IPS-NIHi11 (cell line): ENCODE measurements at regions not wholly inside any gene's neighbourhood (a gene's known extent, or its start where the extent isn't known, plus 50 kb on each side); places are given as distances from the start of the nearest gene placed in this dataset.

Experiments used
- DNase-seq: peaks from one replicate; pipeline ENCODE4 v3.0.0; 2012; ENCODE audit warnings: mixed read lengths, low spot score

DNA sequence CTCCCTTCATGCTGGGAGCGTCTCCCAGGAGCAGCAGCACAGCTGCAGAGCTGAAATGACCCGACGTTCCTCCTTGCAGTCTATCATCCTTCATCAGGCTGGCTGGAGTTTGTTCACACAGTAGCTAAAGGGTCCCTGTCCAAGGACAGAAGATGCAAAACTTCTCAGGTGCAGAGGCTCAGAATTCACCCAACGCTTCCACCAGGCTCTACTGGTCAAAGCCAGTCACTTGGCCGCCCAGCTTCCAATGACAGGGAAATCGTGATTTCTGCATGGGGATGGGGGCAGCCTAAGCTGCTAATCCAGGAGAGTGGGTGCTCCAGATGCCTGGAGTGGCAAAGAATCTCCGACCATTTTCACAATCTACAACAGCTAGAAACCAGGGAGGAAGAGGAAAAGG lies 97.0 kb upstream of the SALL3 start:
- no peak for DNase-seq

GRCh38 chr18:78883501-78883900 lies 96.1 kb upstream of the SALL3 start:
- DNase-seq: no peak

DNA sequence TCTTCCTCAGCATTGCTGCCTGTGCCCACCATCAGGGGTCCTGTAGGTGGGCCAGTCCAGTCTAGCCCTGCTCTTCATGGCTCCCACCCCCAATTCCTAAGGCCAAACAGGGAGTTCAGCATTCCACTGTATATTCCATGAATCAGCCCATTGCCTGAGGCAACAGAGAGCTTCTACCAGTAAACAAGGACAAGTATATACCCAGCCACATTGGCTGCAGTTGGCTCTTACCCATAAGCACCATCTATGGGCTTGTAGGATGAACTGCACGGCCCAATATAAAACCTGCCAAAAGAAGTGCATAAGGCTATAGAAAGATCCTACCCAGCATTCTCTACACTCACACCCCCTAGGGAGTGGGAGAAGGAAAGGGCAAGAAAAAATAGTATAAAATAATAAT lies 95.1 kb upstream of the SALL3 start:
- no peak for DNase-seq

- no peak for DNase-seq
Measured at GRCh38 chr18:78889250-78889649, 90.4 kb upstream of the SALL3 start.

DNA sequence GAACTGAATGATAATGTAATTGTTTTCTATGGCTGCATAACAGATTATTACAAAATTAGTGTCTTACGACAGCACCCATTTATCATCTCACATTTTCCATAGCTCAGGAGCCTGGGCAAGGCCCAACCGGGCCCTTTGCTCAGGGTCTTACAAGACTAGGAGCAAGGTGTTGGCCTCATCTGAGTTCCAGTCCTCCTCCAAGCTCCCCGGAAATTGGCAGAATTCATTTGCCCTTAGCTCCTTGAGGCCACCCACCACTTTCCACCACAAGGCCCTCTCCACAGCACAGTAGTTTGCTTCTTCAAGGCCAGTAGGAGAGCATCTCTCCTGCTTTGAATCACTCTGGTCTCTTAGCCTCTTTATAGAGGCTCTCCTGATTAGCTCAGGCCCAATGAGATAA lies 89.2 kb upstream of the SALL3 start:
- no peak for DNase-seq

- DNase-seq: no peak
Measured at GRCh38 chr18:78891185-78891762, 88.3 kb upstream of the SALL3 start.

DNA sequence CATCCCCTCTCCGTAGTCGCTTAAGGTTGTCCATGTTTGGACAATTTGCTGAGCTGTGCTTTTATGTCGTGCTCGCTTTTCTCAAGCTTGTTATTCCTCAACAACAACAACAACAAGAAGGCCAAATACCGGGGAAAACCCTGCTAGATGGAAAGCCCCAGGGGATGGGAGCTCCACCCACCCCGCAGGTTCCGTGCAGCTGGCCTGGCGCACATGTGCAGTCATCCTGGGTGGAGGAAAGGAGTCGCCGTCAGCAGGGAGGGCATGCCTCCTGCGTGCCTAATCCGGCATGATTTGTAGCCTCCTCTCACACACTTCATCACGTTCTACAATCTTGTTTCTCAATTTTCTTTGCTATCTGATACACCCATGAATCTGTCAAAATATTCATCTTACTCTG lies 87.4 kb upstream of the SALL3 start:
- DNase-seq: no peak

DNA sequence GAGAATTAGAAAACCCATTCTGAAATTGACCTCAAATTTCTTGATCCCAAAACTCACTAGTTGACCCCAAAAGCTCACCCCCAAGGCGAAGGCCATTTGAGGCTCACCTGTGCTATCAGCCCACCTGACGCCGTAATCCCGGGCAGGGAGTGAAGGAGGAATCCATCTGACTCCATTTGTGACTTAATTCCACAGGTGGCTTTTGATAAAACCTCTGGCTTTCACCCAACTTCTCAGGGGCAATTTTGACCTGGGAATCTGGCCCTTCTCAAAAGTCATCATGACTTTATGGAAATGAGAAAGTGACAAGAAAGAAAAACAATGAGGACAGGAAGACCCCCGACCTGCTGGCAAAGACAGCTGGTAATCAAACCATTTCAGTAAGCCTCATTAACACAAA lies 86.9 kb upstream of the SALL3 start:
- DNase-seq: no peak

- DNase-seq: no peak
Measured at GRCh38 chr18:78893281-78894032, 86.2 kb upstream of the SALL3 start.

DNA sequence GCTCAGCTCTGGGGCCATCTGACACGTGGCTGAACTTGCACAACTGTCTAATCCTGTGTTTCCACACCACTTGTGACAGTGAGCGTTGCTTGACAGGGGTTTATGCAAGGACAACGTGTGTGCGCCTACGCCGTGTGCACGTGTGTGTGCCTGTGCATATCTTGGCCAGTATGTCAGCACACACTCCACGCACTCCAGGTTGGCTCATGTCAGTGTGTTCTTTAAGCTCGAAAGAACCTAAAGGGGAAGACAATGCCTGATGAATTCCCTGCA lies 85.6 kb upstream of the SALL3 start:
- DNase-seq: no peak

DNA sequence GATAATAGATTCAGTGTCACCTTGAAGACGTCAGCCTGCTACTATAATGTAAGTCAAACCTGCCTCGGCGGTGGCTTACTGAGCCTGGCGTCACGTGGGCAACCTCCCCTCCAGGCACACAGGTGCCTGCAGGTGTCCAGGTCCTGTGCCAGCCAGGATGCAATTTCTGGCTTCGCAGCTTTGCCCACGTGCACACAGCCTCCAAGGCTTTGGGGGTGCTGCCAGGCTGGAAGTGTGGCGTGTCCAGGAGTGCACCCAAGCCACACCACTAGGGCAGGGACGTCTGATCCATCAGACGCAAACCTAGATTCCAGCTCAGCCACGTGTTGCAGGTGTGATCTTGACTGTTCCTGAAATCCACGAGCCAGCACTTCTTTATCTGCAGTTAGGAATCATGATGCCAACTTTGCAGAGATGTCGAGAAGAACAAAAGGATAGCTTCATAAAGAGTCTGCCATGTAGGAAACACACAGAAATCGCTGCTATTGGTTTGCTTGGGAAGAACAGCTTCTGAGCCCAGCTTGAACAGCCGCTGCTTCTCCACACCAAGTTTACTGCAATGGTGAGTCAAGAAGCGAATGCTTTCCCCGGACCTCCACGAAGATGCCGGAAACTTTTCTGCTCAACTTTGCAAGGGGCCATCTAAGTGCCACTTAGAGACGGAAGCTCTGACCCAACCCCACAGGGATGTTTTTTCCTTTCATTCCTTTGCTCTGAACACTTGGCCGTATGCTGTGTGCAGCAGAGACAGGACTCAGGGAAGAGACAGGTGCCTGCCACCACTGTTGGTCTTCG lies 84.2 kb upstream of the SALL3 start:
- DNase-seq: no peak

DNA sequence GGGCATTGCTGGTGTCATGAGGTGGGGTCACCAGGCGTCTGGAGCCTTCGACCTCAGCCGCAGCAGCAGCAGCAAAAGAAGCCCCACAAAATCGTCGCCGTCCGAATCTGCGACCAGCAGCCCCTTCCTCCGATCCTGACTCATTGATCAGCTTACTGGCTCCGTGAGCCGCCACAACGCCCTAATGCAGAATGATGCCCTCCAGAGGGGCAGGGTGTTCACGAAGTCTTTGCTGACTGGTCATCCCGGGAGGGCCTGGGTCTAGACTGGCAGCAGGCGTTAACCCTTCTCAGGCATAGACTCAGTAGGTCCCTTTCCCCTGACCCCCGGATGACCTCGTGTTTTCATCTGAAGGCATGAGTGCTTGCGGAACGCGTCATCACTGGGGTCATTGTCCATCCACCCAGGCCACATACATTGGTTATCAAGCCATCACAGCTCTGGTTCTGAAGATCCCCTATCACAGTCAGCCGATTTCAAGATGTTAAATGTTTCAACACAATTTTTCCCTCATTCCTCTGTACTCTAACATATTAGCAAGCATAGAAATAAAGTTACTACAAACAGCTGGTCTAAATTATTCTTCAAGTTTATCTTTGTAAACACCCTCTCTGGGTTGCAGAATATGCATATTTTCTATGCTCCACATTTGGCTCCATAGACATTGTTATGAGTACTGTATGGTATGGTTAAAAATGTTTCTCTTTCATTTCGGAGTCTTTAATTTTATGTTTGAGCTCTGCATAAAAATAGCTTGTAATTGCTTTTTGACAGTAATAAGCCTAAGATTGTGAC lies 83.3 kb upstream of the SALL3 start:
- no peak for DNase-seq

DNA sequence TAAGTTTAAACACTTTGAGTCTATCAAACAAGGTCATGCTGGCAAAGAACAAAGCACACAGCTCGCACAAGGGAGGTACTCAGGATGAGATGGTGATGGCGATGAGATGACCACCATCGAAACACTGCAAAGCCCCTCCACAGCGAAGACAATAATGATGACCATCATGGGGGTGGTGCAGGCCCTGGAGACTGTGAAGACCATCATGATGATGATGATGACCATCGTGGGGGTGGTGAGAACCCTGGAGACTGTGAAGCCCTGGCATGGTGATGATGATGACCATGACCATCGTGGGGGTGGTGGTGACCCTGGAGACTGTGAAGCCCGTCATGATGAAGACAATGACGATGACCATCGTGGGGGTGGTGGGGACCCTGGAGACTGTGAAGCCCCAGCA lies 81.6 kb upstream of the SALL3 start:
- DNase-seq: no peak

DNA sequence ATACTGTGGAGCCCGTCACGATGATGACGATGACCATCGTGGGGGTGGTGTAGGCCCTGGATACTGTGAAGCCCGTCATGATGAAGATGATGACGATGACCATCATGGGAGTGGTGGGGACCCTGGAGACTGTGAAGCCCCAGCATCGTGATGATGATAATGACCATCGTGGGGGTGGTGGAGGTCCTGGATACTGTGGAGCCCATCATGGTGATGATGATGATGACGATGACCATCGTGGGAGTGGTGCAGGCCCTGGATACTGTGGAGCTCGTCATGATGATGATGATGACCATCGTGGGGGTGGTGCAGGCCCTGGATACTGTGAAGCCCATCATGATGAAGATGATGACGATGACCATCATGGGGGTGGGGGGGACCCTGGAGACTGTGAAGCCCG lies 81.0 kb upstream of the SALL3 start:
- DNase-seq: no peak

- no peak for DNase-seq
Measured at GRCh38 chr18:78899241-78899640, 80.4 kb upstream of the SALL3 start.

GRCh38 chr18:78900938-78901909 lies 78.4 kb upstream of the SALL3 start:
- DNase-seq: no peak

- DNase-seq: no peak
Measured at GRCh38 chr18:78901923-78902794, 77.5 kb upstream of the SALL3 start.

DNA sequence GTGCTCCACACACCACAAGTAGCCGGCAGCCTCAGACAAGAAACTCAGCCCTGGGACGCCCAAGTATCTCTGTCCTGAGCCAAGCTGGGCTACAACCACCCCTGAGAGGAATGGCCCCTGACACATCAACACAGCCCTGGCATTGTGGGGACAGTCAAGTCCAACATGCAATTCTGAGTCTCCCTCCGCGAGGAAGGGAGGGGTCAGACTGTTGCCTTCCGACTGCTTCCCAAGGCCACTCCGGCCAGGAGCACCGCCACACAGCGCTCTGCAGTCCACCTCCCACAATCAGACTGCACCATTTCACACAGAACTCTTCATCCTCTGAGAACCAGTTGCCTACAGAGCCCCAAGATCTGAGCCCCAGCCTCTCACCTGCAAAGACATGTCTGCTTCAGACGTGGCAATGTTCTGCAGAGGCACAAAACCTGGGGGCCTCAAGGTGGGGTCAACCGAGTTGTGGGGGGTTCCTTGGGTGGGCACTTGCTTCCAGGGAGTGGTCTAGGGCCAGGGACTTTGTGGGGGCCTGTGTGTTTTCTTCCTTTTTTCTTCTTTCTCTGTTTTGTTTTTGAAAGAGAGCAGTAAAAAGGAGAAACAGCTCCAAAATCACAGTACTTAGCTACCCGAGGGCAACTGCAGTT lies 76.7 kb upstream of the SALL3 start:
- DNase-seq: no peak

DNA sequence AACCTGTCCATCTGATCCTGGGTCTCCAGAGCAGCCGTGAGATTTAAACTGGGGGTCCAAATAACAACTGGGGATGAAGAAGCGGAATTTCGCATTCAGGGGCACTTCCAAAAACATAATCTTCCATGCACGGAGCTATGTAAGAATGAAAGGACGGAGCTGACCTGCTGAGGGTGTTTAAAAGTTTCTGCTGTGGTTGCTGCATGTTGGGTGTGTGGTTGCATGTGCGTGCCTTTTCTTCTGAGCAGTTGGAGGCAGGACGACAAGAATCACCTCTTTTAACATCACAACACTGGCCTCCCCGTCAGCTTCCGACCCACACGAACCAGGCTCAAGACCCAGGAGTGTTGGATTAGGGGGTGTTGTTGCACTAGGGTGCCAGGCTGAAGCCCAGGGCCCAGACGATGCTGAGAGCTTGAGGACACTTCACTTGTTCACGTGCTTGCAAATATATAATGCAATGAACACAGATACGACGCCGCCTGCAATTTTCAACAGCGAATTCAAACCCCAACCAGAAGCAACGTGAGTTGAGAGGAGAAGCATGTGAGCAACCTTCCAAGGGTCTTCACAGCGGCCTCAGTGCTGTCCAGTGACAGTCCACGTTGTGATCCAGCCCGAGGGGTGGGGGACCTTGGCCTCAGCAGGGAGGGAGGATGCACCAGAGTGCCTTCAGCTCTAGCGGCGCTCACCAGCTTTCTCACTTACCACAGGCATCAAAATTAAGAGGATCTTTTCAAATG lies 76.0 kb upstream of the SALL3 start:
- no peak for DNase-seq
